LHCN-M2 (cell line): ENCODE measurements at regions not wholly inside any gene's neighbourhood (a gene's known extent, or its start where the extent isn't known, plus 50 kb on each side); places are given as distances from the start of the nearest gene placed in this dataset.

Source experiments
- DNase-seq: peaks from one replicate; pipeline ENCODE4 v3.0.0-alpha.2; 2012; ENCODE audit warnings: low read depth

DNA sequence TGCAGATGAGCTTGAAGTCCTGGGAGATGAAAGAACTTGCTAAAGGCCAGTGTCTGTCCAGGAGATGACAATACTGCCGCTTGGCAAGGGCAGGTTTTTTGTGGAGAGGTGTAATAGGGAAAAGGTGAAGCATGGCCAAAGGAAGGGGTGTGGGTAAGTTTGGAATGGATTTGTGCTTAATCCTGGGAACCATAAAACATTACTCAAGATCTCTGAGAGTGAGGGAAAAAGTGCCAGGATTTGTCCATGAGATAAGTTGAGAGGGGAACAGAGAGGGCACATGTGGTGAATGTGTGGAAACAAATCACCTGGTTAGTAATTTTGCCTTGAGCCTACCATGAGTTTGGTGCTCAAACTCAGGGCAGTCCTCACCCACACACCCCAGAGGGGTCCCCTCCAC lies 108.8 kb upstream of the CD180 start:
- DNase-seq: no peak

DNA sequence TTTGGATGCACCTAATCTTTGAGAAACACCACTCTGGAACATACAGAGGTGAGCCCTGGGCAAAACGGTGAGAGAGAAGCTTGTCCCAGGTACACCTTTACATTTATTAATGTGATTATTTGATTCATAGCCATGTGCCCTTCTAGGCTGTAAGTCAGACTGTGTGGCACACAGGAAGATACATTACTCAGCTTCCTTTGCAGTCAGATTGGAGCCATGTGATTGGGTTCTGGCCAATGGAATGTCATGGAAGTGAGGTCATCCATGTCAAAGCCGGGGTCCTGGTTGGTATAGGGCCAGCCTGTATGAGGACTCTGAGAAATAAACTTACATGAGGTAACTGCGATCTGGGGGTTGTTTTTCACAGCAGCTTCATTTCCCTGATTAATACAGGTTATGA lies 106.8 kb upstream of the CD180 start:
- peak; percentile 38 for DNase-seq

DNA sequence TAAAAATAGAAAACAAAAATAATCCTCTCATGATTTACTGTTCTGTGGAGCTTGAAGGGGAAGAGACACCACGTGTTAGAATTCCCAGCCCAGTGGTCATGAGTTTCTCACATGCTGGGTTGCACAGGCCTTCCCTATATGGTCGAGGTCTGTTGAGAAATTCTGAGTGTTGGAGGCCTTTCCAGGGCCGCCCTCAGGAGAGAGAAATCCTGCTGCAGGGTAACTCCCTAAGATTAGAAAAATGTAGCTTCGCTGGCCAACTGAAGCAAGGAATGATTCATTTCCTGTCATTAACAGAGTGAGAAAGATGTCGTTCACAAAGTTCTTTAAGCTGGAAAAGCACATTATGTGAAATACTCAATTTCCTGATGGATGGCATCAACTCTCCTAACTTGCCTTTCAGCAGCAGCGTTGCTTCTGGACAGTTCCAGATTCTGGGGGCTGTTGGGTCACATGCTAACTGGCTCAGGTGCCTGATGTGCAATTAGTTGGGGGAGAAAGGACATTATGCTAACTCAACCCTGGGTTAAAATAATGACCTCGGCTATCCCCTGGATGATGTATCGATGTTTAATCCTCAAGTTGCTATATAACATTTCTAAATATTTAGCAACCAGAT lies 104.8 kb upstream of the CD180 start:
- peak; percentile 89 for DNase-seq

DNA sequence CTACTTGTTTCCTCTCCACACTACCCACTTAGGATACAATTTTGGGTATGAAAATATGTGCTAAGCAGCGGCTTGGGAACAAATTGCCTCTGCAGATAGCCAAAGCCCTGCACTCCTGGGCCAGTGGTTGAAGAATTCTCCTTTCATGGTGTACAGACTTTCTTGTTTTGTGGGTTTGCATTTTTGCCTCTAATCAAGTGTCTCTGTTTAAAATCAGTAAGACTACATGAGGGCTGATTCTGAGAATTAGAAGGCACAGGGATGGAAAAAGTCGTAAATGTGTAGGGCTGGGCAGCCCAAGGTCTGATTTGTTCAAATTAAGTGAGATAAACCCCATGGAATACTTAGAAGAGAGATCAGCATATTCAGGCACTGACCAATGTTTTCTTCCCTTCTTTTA lies 103.7 kb upstream of the CD180 start:
- no peak for DNase-seq

DNA sequence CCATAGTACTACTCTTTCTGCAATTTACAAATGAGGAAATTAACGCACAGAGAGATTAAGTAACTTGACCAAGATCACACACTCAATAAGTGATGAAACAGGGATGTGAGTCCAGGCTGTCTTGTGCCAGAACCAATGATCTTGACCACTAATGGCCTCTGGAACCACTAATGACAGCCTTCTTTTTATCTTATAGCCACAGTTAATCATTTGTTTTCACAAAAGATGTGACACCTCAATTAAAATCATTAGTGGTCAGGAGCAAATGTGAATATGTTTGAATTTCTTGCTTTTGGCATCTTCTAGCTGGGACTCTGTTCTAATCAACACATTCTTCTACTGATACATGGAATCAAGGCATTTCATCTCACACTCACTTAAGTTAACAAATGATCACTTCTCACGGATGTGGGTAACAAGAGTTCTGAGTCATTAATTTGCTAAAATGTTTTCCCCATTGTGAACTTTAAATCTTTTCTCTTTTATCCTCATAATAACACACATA lies 102.7 kb upstream of the CD180 start:
- DNase-seq: no peak

DNA sequence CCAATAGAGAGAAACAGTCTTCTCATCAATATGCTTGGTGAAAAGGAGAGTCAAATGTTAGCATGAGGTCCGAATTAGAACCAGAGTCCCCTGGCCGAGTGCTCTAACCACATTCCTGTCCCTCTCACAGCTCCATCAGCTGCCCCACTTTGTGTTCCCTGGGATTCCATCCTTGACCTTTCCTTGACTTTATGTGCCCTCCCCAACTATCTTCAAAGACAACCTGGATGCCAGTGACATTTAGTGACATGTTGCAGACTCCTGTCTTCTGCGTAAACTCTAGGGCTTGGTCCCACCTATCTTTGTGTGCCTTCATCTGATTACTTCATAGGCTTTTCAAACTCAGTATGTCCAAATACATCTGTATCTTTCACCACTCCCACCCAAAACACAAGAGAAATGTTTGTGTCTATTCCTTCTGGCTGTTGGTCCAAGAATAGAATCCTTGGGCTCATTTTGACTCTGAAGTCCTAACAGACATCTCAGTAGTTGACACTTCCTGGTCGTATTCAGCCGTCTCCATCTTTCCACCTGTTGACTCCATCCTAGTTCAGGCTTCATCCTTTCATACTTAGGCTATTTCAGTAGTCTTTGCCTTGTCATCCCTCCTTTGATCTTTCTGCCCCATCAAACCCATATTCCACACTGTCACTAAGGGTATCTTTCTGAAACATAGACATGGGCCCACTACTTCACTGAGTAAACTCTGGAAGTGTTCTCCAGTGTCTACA lies 101.4 kb upstream of the CD180 start:
- DNase-seq: no peak

DNA sequence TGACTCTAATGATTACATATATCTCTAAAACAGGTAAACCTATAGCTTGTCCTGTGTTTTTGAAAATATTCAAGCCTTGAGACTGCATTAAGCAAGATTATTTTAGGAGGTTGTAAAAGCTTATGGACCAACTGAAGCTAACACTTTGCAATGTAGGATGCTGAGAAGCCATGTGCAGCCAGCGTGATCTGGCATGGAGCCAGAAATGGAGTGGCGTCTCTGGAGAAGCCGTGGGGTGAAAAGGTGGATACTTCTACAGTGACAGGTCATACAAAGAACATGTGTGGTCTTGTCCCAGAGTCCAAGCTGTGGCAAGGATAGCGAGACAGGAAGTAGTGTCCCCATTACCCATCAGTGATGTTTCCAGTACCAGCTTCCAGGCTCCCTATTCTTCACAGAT lies 100.8 kb upstream of the CD180 start:
- DNase-seq: no peak

DNA sequence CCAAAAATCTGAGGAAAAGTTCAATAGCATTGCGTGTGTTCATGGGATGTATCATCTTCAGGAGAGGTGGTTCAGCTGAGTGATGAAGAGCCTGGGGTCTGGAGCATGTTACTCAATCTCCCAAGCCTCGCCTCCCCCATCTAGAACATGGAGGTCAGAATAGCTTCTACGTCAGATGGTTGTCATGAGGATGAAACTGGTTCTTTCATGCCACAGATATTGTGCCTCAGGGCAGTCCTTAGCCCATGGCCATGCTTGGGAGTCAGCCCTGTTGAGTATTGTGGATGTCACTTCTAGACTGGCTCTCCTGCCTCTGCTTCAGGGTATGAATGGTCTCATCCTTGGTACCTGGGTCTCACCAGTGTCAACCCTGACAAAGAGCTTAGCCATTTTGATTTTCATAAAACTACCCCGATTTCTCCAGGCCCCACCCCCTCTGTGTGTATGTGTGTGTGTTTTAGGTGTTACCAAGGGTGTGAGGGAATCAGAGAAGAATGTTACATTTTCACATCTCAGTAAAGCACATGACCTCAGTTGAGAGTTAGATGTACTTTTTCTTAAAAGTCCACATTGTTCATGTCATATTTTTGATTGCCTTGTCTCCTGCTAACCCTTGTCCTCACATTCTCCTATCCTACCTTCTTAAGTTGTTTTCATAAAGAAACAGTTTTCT lies 97.8 kb upstream of the CD180 start:
- no peak for DNase-seq

DNA sequence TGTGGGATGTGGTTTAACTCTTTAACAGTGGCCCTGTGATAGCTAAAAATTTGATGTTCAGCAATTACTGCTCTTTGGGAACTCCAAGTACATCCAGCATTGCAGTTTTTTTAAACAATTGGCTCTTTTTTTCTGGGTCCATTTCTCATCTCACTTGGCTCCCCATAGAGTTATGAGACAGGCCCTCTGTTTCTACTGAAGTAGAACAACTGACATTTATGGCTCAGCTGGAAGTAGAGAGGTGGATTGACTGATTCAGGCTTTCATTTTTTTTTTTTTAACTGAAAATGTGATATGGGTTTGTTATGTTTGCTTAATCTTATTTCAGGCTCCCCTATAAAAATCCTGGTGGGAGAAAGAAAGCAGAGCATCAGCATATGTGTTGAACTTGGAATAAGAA lies 96.6 kb upstream of the CD180 start:
- DNase-seq: no peak

DNA sequence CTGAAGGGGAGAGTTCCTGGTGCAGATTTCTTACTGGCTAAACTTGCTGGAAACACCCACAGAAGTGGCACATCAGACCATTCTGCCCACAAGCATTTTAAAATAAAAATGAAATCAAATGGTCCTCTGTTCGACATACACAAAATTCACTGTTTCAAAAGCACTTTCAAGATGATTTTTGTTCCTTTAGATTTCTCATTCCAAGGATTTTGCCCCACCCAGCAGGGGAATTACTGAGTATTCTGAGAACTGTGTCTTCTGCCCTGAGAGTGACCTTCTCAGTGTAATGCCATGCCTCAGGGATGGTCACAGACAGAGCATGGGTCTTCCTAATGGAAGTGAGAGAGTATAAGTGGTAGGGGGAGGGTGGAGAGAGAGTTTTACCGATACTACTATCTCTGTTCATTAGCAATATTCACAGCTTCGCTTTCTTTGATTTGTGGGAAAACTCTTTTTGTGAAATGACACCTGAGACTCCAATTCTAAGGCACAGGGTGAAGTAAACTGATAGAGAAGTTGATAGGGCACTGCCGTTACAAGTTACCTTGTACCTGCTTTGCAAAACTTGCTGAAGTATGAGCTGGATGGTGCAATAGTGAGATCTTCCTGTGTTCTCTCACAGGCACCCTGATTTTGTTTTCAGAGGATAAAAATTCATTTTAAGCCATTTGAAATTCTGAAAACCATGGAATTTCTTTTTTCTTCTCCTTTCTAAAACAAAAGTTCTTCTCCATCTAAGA lies 95.8 kb upstream of the CD180 start:
- no peak for DNase-seq

DNA sequence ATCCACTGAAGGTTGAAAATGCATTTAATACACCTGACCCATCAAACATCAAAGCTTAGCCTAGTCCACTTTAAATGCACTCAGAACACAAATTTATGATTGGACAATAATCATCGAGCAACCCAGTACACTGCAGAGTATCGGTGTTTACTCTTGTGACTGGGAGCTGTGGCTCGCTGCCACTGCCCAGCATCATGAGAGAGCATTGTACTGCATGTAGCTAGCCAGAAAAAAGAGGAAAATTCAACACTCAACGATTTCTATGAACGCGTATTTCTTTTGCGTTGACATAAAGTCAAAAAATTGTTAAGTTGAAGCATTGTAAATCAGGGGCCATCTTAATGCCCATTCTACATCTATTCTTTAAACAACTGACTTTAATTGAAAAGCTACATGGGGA lies 95.1 kb upstream of the CD180 start:
- DNase-seq: no peak

DNA sequence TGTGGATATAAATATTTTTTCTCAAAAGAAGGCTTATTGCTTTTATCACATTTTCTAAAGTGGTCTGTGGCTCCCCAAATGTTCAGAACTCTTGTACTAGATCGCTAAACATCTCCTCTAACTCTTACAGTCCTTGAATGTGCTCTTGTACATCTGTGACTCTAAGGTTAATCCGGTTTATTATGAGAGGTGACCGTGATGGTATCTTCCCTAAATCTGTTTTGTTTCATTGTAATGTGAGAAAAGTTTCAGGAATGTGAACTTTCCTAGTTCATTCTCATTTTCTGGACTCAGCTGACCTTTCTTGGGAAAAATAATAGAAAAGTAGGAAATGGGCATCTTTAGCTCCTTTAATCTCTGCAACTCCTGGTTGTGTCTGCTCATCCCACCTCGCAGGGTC lies 94.5 kb upstream of the CD180 start:
- no peak for DNase-seq

DNA sequence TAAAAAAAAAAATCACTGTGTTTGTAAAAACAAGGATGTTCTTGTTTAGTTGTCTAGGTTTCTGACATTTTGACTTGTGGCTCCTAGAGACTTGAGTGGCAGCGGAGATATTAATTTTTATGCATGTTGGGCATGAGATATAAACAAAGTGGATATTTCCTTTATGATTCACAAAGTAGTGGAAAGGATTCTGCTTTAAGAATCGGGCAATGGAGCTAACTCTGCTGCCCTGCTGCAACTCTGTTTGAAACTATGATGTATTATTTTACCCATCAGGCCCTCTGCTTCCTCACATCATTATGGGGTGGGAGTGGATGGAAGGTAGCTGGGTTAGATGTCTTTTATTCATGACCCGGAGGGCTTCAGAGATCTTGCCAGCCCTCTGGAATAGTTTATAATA lies 94.1 kb upstream of the CD180 start:
- no peak for DNase-seq

DNA sequence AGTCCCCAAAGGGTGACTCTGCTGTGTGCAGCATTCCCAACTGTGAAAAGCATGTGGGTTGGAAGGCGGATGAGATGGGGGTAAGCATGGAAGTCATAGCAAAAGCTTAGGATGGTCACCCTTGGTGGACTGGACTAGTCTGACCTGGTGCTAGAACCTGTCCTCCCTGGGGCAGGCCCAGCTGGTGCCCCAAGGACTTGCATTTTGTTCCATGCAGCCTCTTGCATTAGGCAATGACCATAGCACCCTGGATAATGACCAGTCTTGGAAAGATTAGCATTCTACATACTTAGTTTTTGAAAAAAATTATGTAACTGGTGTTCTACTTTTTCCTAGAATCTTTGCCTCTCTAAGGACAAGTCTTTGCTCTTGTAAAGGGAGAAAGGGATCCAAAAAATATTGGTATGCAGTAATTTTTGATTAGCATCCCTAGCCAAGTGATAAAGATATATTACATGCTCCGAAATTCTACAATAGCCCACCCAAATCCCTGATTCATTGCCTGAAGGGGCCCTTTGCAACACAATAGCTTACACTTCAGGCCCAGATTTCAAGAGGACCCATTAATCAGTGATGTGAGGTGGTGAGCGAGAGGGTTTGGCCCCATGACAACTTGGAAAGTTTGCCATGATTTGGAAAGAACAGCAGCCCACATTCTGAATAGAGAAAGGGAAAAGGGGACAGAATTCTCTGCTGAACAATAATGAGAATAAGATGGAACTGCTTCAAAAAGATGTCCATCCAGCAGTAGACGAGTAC lies 93.3 kb upstream of the CD180 start:
- DNase-seq: no peak

DNA sequence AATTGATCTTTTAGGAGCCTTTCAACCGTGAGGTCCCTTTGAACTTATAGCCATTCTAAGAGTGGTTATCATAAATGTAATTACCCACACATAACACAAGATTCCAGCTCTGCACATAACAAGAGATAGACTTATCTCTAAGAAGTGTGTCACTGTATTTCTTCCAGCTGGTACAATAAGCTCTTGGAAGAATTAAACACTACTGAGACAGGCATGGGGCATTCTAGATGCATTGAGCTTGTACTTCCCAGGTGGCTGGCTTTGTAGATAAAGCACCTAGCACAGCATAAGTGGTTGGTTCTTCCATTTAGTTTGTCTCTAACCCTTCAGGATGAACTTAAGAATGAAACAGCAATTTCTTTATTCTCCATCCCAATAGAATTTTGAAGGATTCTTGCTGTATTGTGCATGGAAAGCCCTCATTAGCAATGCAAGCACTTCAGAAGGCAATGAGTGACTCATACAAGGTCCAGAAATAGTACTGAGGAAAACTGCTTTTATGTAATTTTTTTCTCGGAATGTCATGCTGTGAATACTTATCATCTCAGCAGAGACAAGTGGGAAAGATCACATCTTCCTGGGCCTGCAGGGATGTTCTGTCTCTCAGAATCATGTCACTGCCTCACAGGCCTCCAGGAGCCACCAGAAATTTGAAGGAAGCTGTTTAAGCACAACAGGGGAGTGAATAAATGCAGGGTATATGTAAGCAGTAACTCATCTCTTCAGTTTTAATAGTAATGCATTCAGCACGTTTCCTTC lies 91.1 kb upstream of the CD180 start:
- DNase-seq: peak; percentile 64

DNA sequence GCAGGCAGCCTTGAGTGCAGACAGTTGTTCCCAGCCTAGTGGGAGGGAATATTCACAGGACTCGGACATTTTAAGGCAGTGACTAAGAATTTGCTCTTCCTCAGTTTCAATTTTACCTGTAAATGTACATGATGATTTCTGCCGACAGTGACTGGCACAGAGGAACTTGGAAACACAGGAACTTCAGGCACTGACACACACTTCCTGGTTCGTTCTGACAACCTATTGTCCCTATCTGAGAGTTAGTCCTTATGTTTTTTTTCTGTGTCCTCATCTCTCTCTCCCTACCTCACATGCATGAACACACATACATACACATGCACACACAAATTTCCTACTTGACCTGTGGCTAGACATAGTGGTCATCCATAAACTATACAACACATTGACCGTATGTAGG lies 89.4 kb upstream of the CD180 start:
- DNase-seq: no peak

DNA sequence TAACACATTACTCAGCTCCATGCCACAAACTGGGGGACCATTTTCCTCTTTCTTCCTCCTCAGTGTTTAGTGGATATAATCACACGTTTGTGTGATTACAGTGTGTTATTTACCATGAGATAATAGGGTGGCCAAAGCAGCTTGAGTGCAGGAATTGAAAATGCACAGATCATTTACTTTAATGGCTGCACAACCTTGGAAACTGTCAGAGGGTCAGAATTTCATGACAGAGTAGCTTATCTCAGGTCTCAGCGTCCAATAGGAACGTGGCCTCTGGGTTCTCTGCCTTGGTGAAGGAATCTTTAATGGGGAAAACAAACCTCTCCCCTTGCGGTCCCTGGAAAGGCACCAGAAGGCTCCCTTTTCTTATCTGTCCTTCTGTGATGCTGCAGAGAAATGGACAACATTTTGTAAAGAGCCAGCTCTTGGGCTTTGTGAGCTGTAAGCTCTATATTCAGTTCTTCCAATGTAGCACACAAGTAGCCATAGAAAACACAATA lies 87.4 kb upstream of the CD180 start:
- DNase-seq: no peak

DNA sequence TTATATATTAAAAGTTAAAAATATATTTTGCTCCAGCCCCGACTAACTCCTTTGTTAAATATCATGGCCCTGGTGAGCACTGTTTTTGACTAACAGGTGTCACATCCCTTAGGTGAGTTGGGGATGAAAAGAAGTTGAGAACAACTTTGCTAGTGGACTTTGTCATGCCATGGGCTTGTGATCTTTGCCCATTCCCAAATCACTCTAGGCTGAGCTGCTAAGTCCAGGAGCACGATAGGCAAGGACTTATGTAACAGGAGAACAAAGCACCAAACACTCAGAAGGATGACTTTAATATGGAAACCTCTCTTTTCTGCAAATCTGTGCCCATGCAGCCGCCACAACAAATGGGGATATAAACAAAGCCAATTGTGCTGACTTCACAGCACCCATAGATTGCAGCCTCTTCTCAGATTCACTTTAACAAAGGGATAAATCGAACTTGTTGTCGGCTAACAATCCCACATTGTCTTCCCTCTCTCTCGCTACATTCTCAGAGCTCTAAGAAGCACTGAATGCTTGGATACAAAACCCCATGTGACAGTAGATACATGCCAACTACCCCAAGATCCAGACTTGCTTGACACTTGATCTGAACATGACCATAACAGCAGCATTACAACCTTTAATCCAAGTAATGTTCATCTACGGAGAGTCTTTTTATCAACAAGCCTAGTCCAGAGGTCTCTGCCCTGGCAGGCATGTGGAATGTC lies 86.8 kb upstream of the CD180 start:
- DNase-seq: no peak

DNA sequence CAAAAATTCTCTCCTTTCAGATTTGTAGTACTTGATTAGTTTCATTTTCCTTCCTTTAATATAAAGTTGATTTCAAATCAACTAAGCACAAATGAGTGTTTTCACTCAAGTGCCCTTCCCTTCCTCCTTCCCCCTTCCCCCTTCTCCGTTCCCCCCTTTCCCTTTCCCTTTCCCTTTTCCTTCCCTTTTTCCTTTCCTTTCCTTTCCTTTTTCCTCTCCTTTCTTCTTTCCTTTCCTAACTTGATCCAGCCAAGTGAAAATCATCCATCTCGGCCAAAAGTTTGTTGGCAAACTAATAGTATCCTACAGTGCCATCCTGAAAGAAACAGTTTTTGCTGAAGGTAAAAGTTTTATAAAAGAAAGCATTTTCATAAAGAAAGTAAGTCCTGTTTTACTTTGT lies 85.3 kb upstream of the CD180 start:
- DNase-seq: no peak
